CD14-positive monocyte (primary cell): ENCODE measurements at regions not wholly inside any gene's neighbourhood (a gene's known extent, or its start where the extent isn't known, plus 50 kb on each side); places are given as distances from the start of the nearest gene placed in this dataset.
"Not testable (repeated sequence)": the region's sequence is repeated elsewhere in the genome, so short reads cannot be mapped to it uniquely, and the experiment has no call there.

Experiments
- DNase-seq, 3 donors: peaks; one replicate each; pipeline ENCODE4 v3.0.0-alpha.2; 2011 to 2022
- H2AFZ ChIP-seq: 2 replicates; pipeline ENCODE4 v1.6.0; 2012; ENCODE audit warnings: mild to moderate bottlenecking, low read depth, low read length, inconsistent platforms; ENCODE audit not compliant: insufficient read depth, poor library complexity, severe bottlenecking
- H3K27ac ChIP-seq, 2 donors: 1 replicate in 1 of 2; 2 replicates in 1 of 2; pipeline ENCODE4 v1.5.1; 2012 to 2013; ENCODE audit warnings: low read length in 2 of 2, control low read depth in 1 of 2, inconsistent platforms in 1 of 2, low read depth in 1 of 2, mild to moderate bottlenecking in 1 of 2
- H3K27me3 ChIP-seq, 2 donors: one replicate each; pipeline versions ENCODE4 v1.6.0 to v1.6.1; 2011 to 2013; ENCODE audit warnings: low read length in 2 of 2; ENCODE audit not compliant: control insufficient read depth in 2 of 2, insufficient read depth in 2 of 2
- H3K36me3 ChIP-seq, 2 donors: replicated peaks in 1 of 2; 1 replicate in 1 of 2; 2 replicates in 1 of 2; pipeline versions ENCODE4 v1.5.1 to v1.6.1; 2012 to 2013; ENCODE audit warnings: low read length in 2 of 2, control low read depth in 1 of 2, inconsistent platforms in 1 of 2, mild to moderate bottlenecking in 1 of 2; ENCODE audit not compliant: insufficient read depth in 2 of 2, control insufficient read depth in 1 of 2
- H3K4me1 ChIP-seq, 2 donors: 1 replicate in 1 of 2; 2 replicates in 1 of 2; pipeline versions ENCODE4 v1.5.1 to v1.6.1; 2012 to 2013; ENCODE audit warnings: low read length in 2 of 2, control low read depth in 1 of 2, inconsistent platforms in 1 of 2, mild to moderate bottlenecking in 1 of 2, moderate library complexity in 1 of 2; ENCODE audit not compliant: insufficient read depth in 2 of 2, control insufficient read depth in 1 of 2
- H3K4me2 ChIP-seq: replicated peaks from 2 replicates; pipeline ENCODE3; 2012; ENCODE audit warnings: low read length, moderate library complexity, mild to moderate bottlenecking; ENCODE audit not compliant: poor library complexity, severe bottlenecking; ENCODE audit errors: extremely low read depth
- H3K4me3 ChIP-seq, 3 experiments: fragments of 200-600 bp in 1 of 3; sonication (generic) in 1 of 3; replicated peaks in 1 of 3; 1 replicate in 2 of 3; 2 replicates in 1 of 3; pipeline ENCODE4 v1.5.1; 2011 to 2013; ENCODE audit warnings: low read length in 3 of 3, mild to moderate bottlenecking in 3 of 3, control low read depth in 2 of 3, low read depth in 2 of 3, inconsistent platforms in 1 of 3, moderate library complexity in 1 of 3
- H3K79me2 ChIP-seq: 2 replicates; pipeline ENCODE4 v1.6.0; 2012; ENCODE audit warnings: mild to moderate bottlenecking, control low read depth, inconsistent platforms, low read length, moderate library complexity; ENCODE audit not compliant: insufficient read depth
- H3K9ac ChIP-seq: 2 replicates; pipeline ENCODE4 v1.6.0; 2017; ENCODE audit warnings: low read length, mild to moderate bottlenecking; ENCODE audit not compliant: insufficient read depth, poor library complexity, severe bottlenecking
- H3K9me3 ChIP-seq, 2 donors: replicated peaks in 1 of 2; 1 replicate in 1 of 2; 2 replicates in 1 of 2; pipeline versions ENCODE4 v1.5.1 to v1.6.1; 2012 to 2013; ENCODE audit warnings: low read length in 2 of 2, control low read depth in 1 of 2; ENCODE audit not compliant: control insufficient read depth in 1 of 2, insufficient read depth in 1 of 2
- H4K20me1 ChIP-seq: 2 replicates; pipeline ENCODE4 v1.6.0; 2012; ENCODE audit warnings: mild to moderate bottlenecking, low read length, control low read depth, moderate library complexity; ENCODE audit not compliant: insufficient read depth
- H3K27ac Mint-ChIP-seq, 7 donors: one replicate each; pipeline ENCODE4 v1.8.0; 2020; ENCODE audit warnings: mild to moderate bottlenecking in 7 of 7, mixed read lengths in 7 of 7, moderate library complexity in 6 of 7, inconsistent platforms in 2 of 7
- H3K27me3 Mint-ChIP-seq, 3 donors: one replicate each; pipeline ENCODE4 v1.8.0; 2021 to 2022; ENCODE audit warnings: low read depth in 3 of 3, mild to moderate bottlenecking in 3 of 3, mixed read lengths in 3 of 3, moderate library complexity in 3 of 3, inconsistent platforms in 1 of 3
- H3K36me3 Mint-ChIP-seq, 2 donors: one replicate each; pipeline ENCODE4 v1.8.0; 2020; ENCODE audit warnings: mixed read lengths in 2 of 2, inconsistent platforms in 1 of 2, mild to moderate bottlenecking in 1 of 2
- H3K4me1 Mint-ChIP-seq: one replicate; pipeline ENCODE4 v1.8.0; 2020; ENCODE audit warnings: mild to moderate bottlenecking, mixed read lengths
- H3K4me3 Mint-ChIP-seq, 2 donors: one replicate each; pipeline ENCODE4 v1.8.0; 2020; ENCODE audit warnings: mild to moderate bottlenecking in 2 of 2, mixed read lengths in 2 of 2, moderate library complexity in 1 of 2
- H3K9me3 Mint-ChIP-seq, 7 donors: one replicate each; pipeline ENCODE4 v1.8.0; 2020 to 2022; ENCODE audit warnings: mixed read lengths in 7 of 7, mild to moderate bottlenecking in 6 of 7, moderate library complexity in 6 of 7, inconsistent platforms in 2 of 7
- CTCF ChIP-seq: fragments of 200-600 bp; IDR thresholded peaks from one replicate; pipeline ENCODE4 v1.8.0; 2022; ENCODE audit warnings: antibody characterized with exemption, mild to moderate bottlenecking
- WGBS: methylation state at CpG from one replicate; pipeline ENCODE4 v1.1.5; 2013; ENCODE audit warnings: missing lambda C conversion rate; ENCODE audit not compliant: insufficient coverage; 5-methylcytosine and 5-hydroxymethylcytosine counted together
- intact Hi-C, 2 donors: fragments of 100-400 bp; cut with micrococcal nuclease; formaldehyde crosslinking; loops; one replicate each; pipeline versions ENCODE4 v1.15.0 to v1.15.1; 2023

- H3K9me3 ChIP-seq, result peaks cover 3 to 4% of the 10 kb centered on the region in 2 donors
- H3K4me1 ChIP-seq, result no peaks in the 10 kb centered on the region
- TF ChIP-seq CTCF, result no peak
- no peak overlapping the region for H2AFZ ChIP-seq
- H3K9ac ChIP-seq, result no peak overlapping the region
- H3K9me3 Mint-ChIP-seq, result peaks cover 0 to 10% (median 3%) of the 10 kb centered on the region in 7 donors
- H3K27ac ChIP-seq, result no peak overlapping the region
- no peak for DNase-seq
- H3K27ac Mint-ChIP-seq, result no peak overlapping the region
- no CpG with 5 or more reads among the region's 3 CpGs for WGBS
- no peak overlapping the region for H3K4me3 ChIP-seq
- no peaks in the 10 kb centered on the region for H3K36me3 ChIP-seq
- no peaks in the 10 kb centered on the region for H3K27me3 ChIP-seq
- H3K27me3 Mint-ChIP-seq, result no peaks in the 10 kb centered on the region
- H3K36me3 Mint-ChIP-seq, result no peaks in the 10 kb centered on the region
- no peaks in the 10 kb centered on the region for H3K79me2 ChIP-seq
- H3K4me2 ChIP-seq, result no peak overlapping the region
- intact Hi-C loops, result no loop called here
- H3K4me1 Mint-ChIP-seq, result no peaks in the 10 kb centered on the region
- H4K20me1 ChIP-seq, result no peaks in the 10 kb centered on the region
- no peak overlapping the region for H3K4me3 Mint-ChIP-seq
Observed at GRCh38 chr14:44606576-44606975, 99.5 kb upstream of the FSCB start.

- H3K4me1 ChIP-seq, DNase-seq, H3K4me2 ChIP-seq, H3K4me3 ChIP-seq, H3K4me1 Mint-ChIP-seq, H3K4me3 Mint-ChIP-seq, H3K27ac ChIP-seq, intact Hi-C loops, H3K27me3 Mint-ChIP-seq, H3K27ac Mint-ChIP-seq, H3K36me3 Mint-ChIP-seq, H3K9ac ChIP-seq, H3K9me3 ChIP-seq, H3K36me3 ChIP-seq, H2AFZ ChIP-seq, H4K20me1 ChIP-seq, H3K79me2 ChIP-seq, H3K27me3 ChIP-seq: not testable (repeated sequence)
- H3K9me3 Mint-ChIP-seq, result peaks cover 0 to 15% (median 9%) of the 10 kb centered on the region in 7 donors
- 100% methylated on average over 6 of the region's 37 CpGs for WGBS
Observed at GRCh38 chr14:44601266-44601665, 94.2 kb upstream of the FSCB start.
